PC-3 (cell line): ENCODE measurements at regions not wholly inside any gene's neighbourhood (a gene's known extent, or its start where the extent isn't known, plus 50 kb on each side); places are given as distances from the start of the nearest gene placed in this dataset.

Experiments
- ATAC-seq: fragments of 200-7000 bp; cut with Tn5 transposase; 2 replicates; pipeline ENCODE4 v1.9.1; 2020; ENCODE audit warnings: mild to moderate bottlenecking, moderate library complexity
- BruUV-seq: library from RNA; stranded (reverse); fragments of 400-500 nt; replicated peaks from 2 replicates; lab custom pipeline; 2021; lab: Mats Ljungman, UMichigan
- CTCF ChIA-PET: fragments of 300-600 bp; sonication (Branson Sonifier 250); formaldehyde crosslinking; loops from one replicate; lab custom pipeline; 2022; ENCODE audit warnings: antibody characterized with exemption; lab: Charles Lee
- POLR2A ChIA-PET: fragments of 300-600 bp; sonication (Branson Sonifier 250); formaldehyde crosslinking; loops from one replicate; lab custom pipeline; 2022; ENCODE audit warnings: antibody characterized with exemption; ENCODE audit not compliant: unreplicated experiment; lab: Charles Lee
- DNase-seq: peaks from one replicate; pipeline ENCODE4 v3.0.0-alpha.2; 2015
- H2AFZ ChIP-seq: fragments of 300-600 bp; sonication (generic); 2 replicates; pipeline ENCODE4 v1.6.0; 2016; ENCODE audit warnings: antibody characterized with exemption, low read length
- H3F3A ChIP-seq: fragments of 300-600 bp; sonication (generic); one replicate; pipeline ENCODE4 v1.6.0; 2017; ENCODE audit warnings: antibody characterized with exemption, low read length, control low read depth, mild to moderate bottlenecking; ENCODE audit not compliant: unreplicated experiment
- H3K27ac ChIP-seq: fragments of 300-600 bp; sonication (generic); 2 replicates; pipeline ENCODE4 v1.5.1; 2016; ENCODE audit warnings: mild to moderate bottlenecking, low read length
- H3K27me3 ChIP-seq: fragments of 300-600 bp; sonication (generic); 2 replicates; pipeline ENCODE4 v1.6.1; 2016; ENCODE audit warnings: low read length, mixed read lengths
- H3K36me3 ChIP-seq: fragments of 300-600 bp; sonication (generic); 2 replicates; pipeline ENCODE4 v1.6.1; 2016; ENCODE audit warnings: low read depth, mixed run types, low read length, mixed read lengths
- H3K4me1 ChIP-seq: fragments of 300-600 bp; sonication (generic); 2 replicates; pipeline ENCODE4 v1.5.1; 2016; ENCODE audit warnings: low read length; ENCODE audit not compliant: insufficient read depth
- H3K4me2 ChIP-seq: fragments of 300-600 bp; sonication (generic); 2 replicates; pipeline ENCODE4 v1.6.0; 2016; ENCODE audit warnings: low read length
- H3K4me3 ChIP-seq: fragments of 300-600 bp; sonication (generic); 2 replicates; pipeline ENCODE4 v1.5.1; 2016; ENCODE audit warnings: mild to moderate bottlenecking, low read length, mixed read lengths
- H3K79me2 ChIP-seq: fragments of 300-600 bp; sonication (generic); 2 replicates; pipeline ENCODE4 v1.6.1; 2017; ENCODE audit warnings: low read length, mixed read lengths
- H3K9ac ChIP-seq: fragments of 300-600 bp; sonication (generic); 2 replicates; pipeline ENCODE4 v1.6.0; 2016; ENCODE audit warnings: mild to moderate bottlenecking, low read length
- H3K9me2 ChIP-seq: fragments of 300-600 bp; sonication (generic); replicated peaks from 2 replicates; pipeline ENCODE4 v1.6.1; 2016; ENCODE audit warnings: mixed run types, low read length, mixed read lengths
- H3K9me3 ChIP-seq: fragments of 300-600 bp; sonication (generic); 2 replicates; pipeline ENCODE4 v1.6.1; 2016; ENCODE audit warnings: low read length, mixed read lengths
- H4K20me1 ChIP-seq: fragments of 300-600 bp; sonication (generic); 2 replicates; pipeline ENCODE4 v1.6.1; 2016; ENCODE audit warnings: low read length, mixed read lengths
- CTCF ChIP-seq: fragments of 300-600 bp; sonication (generic); conservative IDR thresholded peaks from 2 replicates; pipeline ENCODE4 v1.5.1; 2017; ENCODE audit warnings: antibody characterized with exemption, low read depth, mild to moderate bottlenecking, low read length
- EZH2 ChIP-seq: fragments of 300-600 bp; sonication (generic); IDR thresholded peaks from one replicate; pipeline ENCODE4 v1.6.1; 2017; ENCODE audit warnings: antibody characterized with exemption, mild to moderate bottlenecking, low read length; ENCODE audit not compliant: unreplicated experiment
- EZH2phosphoT487 ChIP-seq: fragments of 300-600 bp; sonication (generic); IDR thresholded peaks from 2 replicates; pipeline ENCODE4 v1.6.1; 2018; ENCODE audit warnings: mild to moderate bottlenecking, antibody characterized with exemption, low read length, borderline replicate concordance
- intact Hi-C: fragments of 100-400 bp; cut with micrococcal nuclease; formaldehyde crosslinking; loops from 2 replicates; pipeline ENCODE4 v1.9.0; 2023

GRCh38 chr2:236719192-236719635 lies 149.6 kb downstream of the ACKR3 start:
- no peak for TF ChIP-seq CTCF
- no peak for TF ChIP-seq EZH2
- no peak for TF ChIP-seq EZH2phosphoT487
- Histone ChIP-seq H3K4me3 (no peak overlapping the region), H3K4me2 (no peak overlapping the region), H3K9ac (no peak overlapping the region), H3K4me1 (peaks cover 20% of the 10 kb centered on the region), H3K27ac (no peak overlapping the region), H3K79me2 (no peaks in the 10 kb centered on the region), H3K27me3 (no peaks in the 10 kb centered on the region), H3K36me3 (no peaks in the 10 kb centered on the region), H3K9me3 (no peaks in the 10 kb centered on the region), H3F3A (no peaks in the 10 kb centered on the region), H4K20me1 (no peaks in the 10 kb centered on the region), H3K9me2 (no peaks in the 10 kb centered on the region), H2AFZ (no peak overlapping the region)
- CTCF ChIA-PET, result no interaction called here
- BruUV-seq, result no TSS peak
- ATAC-seq (no peak), DNase-seq (no peak)
- intact Hi-C loops, result no loop called here
- POLR2A ChIA-PET, result no interaction called here

DNA sequence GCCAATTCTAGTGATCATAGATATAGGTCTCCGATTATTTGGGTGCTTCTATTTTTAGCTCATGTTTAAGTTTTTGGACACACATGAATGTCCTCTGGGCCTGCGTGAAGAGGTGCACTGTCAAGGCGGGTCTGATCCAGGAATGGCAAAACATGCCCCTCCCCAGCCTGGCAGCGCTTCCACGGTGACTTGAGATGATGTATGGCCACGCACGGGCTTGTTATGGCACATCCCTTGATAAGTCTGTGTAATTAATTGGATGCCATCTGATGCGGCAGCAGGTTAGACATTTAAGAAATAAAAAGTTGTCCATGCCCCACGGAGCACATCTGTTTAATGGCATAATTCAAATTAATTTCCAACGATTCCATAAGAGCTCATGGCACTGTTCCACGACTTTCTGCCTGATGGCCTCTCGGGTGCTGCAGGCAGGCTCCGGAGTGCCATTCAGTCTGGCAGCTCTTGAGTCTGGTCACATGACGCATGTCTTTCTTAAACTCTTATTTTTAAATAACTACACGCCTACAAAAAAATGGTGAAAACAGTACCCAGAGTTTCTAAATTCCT lies 151.4 kb downstream of the ACKR3 start:
- Histone ChIP-seq H3K4me2 (no peak overlapping the region), H3K9ac (no peak overlapping the region), H3K4me3 (no peak overlapping the region), H3K9me3 (no peaks in the 10 kb centered on the region), H3K9me2 (no peaks in the 10 kb centered on the region), H2AFZ (no peak overlapping the region), H3K36me3 (no peaks in the 10 kb centered on the region), H3F3A (no peaks in the 10 kb centered on the region), H3K79me2 (no peaks in the 10 kb centered on the region), H3K4me1 (peaks cover 16% of the 10 kb centered on the region), H3K27me3 (no peaks in the 10 kb centered on the region), H3K27ac (no peak overlapping the region), H4K20me1 (no peaks in the 10 kb centered on the region)
- no peak for TF ChIP-seq EZH2phosphoT487
- TF ChIP-seq CTCF, result no peak
- no peak for TF ChIP-seq EZH2
- intact Hi-C loops, result no loop called here
- CTCF ChIA-PET, result no interaction called here
- DNase-seq (no peak), ATAC-seq (no peak)
- POLR2A ChIA-PET, result no interaction called here
- BruUV-seq, result no TSS peak

DNA sequence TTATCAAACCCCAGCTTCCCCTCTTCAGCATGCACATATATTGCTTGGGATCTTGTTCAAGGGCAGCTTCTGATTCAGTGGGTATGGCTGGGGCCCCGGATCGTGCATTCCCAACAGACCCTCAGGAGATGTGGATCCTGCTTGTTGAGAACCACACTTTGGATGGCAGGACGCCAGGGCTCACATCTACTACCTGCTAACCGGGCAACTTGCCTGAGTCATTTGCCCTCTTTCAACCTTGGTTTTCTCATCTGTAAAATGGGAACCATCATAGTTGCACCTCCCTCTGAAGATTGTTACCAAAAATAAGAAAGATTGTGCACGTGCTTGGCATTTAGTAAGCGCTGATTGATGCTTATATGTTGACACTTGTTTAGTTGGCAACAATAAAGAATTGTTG lies 154.6 kb downstream of the ACKR3 start:
- Histone ChIP-seq H3K79me2 (no peaks in the 10 kb centered on the region), H3K4me3 (no peak overlapping the region), H3K4me2 (no peak overlapping the region), H3K9me3 (no peaks in the 10 kb centered on the region), H3F3A (no peaks in the 10 kb centered on the region), H2AFZ (no peak overlapping the region), H4K20me1 (no peaks in the 10 kb centered on the region), H3K9ac (no peak overlapping the region), H3K4me1 (no peaks in the 10 kb centered on the region), H3K27ac (no peak overlapping the region), H3K36me3 (no peaks in the 10 kb centered on the region), H3K27me3 (no peaks in the 10 kb centered on the region), H3K9me2 (no peaks in the 10 kb centered on the region)
- BruUV-seq, result no TSS peak
- intact Hi-C loops, result no loop called here
- ATAC-seq (no peak), DNase-seq (no peak)
- CTCF ChIA-PET, result no interaction called here
- POLR2A ChIA-PET, result no interaction called here
- TF ChIP-seq CTCF (no peak), EZH2phosphoT487 (no peak), EZH2 (no peak)
